GM18867 (cell line): ENCODE measurements at regions not wholly inside any gene's neighbourhood (a gene's known extent, or its start where the extent isn't known, plus 50 kb on each side); places are given as distances from the start of the nearest gene placed in this dataset.

Experiments
- ATAC-seq: cut with Tn5 transposase; IDR thresholded peaks from one replicate; pipeline ENCODE4 v1.9.1; 2021; ENCODE audit warnings: mild to moderate bottlenecking, moderate library complexity; ENCODE audit not compliant: unreplicated experiment

DNA sequence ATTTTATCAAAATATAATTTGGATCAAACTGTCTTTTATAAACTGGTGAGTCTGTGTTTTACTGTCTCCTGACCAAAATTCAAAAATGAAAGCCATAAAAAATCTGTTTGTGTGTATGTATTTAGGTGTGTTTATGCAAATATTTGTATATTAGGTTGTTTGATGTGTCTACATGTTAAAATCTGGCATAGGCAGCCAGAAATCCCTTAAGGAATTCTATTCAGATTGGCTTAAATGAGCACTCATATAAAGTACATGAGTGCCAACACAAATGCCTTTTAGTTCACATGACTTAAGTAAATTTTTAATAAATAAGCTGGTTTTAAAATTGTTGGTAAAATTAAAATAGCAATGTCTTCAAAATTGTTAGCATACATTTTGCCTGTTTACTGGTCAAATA, 133.3 kb upstream of the GUCY1A2 start:
- ATAC-seq: no peak

- no peak for ATAC-seq
These were observed 132.9 kb upstream of the GUCY1A2 start for GRCh38 chr11:107151158-107151557.

- no peak for ATAC-seq
These were observed 122.7 kb upstream of the GUCY1A2 start for GRCh38 chr11:107140983-107141382.

GRCh38 chr11:107139396-107139795, 121.1 kb upstream of the GUCY1A2 start:
- no peak for ATAC-seq

DNA sequence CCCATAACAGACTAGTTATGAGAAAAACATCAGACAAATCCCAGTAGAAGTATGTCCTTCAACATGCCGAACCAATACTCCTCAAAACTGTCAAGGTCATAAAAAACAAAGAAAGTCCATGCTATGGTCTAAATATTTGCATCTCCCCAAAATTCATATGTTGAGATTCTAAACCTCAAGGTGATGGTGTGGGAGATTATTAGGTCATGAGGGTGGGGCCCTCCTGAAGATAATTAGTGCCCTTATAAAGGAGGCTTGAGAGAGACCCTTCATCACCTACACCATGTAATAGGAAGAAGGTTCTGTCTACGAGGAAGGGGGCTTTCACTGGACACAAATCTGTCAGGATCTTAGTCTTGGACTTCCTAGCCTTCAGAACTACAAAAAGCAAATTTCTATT, 118.6 kb upstream of the GUCY1A2 start:
- ATAC-seq: no peak

DNA sequence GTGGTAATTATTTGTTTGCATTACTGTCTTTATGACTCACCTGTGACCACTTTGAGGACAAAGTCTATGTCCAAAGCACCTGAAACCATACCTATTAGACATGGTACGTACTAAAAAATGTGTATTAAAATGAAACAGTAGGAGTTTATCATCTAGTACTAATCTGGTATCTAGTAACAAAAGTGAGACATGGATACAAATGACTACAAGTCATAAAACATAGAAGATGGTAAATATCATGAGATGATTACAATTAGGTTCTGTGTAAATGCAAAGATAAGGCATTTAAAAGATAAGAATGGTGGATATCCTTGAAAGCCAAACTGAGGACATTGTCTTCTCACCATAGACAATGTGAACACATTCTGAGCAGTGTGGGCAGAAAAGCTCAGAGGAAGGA, 113.5 kb upstream of the GUCY1A2 start:
- ATAC-seq: no peak

GRCh38 chr11:107123022-107123421, 104.7 kb upstream of the GUCY1A2 start:
- no peak for ATAC-seq

DNA sequence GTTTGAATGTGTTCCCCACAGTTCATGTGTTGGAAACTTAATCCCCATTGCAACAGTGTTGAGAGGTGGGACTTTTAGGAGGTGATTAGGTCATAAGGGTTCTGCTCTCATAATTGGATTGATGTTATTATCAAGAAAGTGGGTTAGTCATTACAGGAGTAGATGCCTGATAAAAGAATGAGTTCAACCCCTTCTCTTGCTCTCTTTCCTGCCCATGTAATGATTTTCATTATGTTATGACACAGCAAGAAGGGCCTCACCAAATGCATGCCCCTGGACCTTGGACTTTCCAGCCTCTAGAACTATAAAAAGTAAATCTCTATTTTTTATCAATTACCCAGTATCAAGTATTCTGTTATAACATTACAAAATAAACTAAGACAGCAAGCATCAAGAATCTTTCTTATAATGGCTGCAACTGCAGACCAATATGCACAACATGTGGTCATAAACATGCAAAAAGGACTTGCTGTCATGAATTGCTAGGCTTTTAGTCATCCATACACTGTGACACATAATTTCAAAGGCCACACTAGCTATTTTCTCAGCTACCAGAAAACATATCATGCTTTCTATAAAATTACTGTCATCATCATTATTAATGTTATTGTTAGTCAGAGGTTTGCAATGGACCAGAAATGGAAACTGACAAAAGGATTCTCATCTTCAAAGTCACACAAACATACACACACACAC, 99.9 kb upstream of the GUCY1A2 start:
- no peak for ATAC-seq

DNA sequence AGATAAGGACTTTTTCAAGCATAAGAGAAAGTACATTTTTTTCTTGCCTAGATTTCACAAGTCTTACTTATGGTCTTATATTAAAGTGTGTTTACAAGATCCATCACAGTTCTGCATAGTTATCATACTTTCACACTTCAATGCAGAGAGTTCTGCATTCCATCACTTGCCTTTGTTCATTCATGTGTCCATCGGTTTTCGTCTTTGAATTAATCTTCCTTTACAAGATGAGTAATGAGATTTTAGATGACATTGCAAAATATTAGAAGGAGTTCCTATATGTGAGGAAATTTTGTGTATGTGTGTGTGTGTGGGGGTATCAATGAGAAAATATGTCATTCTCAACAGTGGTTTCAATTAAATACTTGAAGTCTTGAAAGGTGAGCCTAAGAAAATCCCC, 98.1 kb upstream of the GUCY1A2 start:
- no peak for ATAC-seq

DNA sequence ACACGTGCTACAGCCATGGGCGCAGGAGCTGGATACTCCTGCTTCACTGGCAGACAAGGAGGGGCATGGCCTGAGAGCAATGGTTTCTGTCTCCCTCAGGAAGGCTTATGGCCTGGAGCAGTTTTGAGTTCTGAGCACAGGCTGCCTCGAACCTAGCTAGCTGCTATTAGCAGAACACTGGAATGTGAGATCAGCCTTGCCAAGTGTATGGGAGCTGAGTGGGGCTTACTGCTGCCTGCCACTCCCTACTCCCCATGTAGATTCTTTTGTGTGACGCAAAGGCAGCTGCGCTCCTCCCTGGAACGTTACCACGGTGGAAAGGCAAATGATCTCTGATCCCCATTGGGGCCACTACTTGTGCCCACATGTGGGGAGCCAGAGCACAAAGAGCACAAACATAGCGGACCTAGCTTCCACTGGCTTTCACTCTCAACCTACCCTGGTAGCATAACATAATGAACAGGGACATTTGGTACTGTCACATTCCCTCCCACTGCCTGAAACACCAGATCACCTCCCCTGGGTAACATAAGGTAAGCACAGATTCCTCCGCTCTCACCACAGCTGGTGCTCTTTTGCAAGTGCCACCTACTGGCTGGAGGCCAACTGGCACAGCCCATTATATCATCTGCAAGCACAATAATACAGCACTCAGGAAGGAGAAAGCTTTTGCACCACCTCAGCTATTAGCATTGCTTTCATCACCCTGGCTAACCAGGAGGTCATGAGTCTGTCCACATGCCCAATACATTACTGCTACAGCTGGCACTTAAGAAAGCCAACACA, 84.6 kb upstream of the GUCY1A2 start:
- no peak for ATAC-seq

DNA sequence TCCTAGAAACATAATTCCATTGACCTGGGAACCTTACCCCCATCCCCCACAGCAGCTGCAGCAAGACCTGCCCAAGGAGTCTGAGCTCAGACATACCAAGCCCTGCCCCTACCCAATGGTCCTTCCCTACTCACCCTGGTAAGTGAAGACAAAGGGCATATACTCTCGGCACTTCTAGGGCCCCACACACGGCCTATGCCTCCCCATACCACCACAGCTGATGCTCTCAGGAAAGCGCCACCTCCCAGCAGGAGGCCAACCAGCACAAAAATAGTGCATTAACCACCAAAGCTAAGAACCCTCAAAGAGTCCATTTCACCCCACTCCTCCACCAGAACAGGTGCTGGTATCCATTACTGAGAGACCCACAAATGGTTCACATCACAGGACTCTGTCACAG, 74.4 kb upstream of the GUCY1A2 start:
- ATAC-seq: no peak

- no peak for ATAC-seq
These were observed 60.1 kb upstream of the GUCY1A2 start for GRCh38 chr11:107078375-107078774.

- ATAC-seq: no peak
These were observed 58.6 kb upstream of the GUCY1A2 start for GRCh38 chr11:107076832-107077231.

DNA sequence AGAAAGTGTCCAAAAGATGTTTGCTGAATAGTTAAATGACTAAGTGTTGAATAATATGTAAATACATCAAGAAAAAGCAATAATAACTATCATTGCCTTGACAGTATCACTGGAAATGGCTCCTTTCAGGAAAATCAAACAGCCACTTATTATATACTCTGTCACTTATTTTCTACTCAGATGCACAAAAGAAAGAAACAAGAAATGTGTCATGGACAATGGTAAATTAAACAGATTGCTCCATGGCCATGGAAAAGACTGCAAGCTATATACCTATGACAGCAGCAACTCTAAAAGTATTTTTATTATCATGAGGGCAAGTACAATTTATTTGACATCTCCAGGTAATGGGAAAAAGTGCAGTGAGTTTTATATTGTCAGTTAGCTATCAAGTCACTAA, 52.9 kb upstream of the GUCY1A2 start:
- no peak for ATAC-seq
